Activated CD4-positive, alpha-beta T cell treated with anti-CD3 and anti-CD28 coated beads, Interleukin-2, amount 10 ng/mL, durations not matched to agents 24 days and 14 days (primary cell): ENCODE measurements at regions not wholly inside any gene's neighbourhood (a gene's known extent, or its start where the extent isn't known, plus 50 kb on each side); places are given as distances from the start of the nearest gene placed in this dataset.

Experiments used
- DNase-seq: peaks from one replicate; pipeline ENCODE4 v3.0.0; 2022
- H3K27ac Mint-ChIP-seq: one replicate; pipeline ENCODE4 v1.8.0; 2022; ENCODE audit warnings: mild to moderate bottlenecking, mixed read lengths
- H3K27me3 Mint-ChIP-seq: one replicate; pipeline ENCODE4 v1.8.0; 2022; ENCODE audit warnings: mixed read lengths
- H3K36me3 Mint-ChIP-seq: one replicate; pipeline ENCODE4 v1.8.0; 2022; ENCODE audit warnings: low read depth, mild to moderate bottlenecking, mixed read lengths
- H3K4me1 Mint-ChIP-seq: one replicate; pipeline ENCODE4 v1.8.0; 2021; ENCODE audit warnings: mixed read lengths
- H3K4me3 Mint-ChIP-seq: one replicate; pipeline ENCODE4 v1.8.0; 2022; ENCODE audit warnings: mild to moderate bottlenecking, moderate library complexity, mixed read lengths
- H3K9me3 Mint-ChIP-seq: one replicate; pipeline ENCODE4 v1.8.0; 2021; ENCODE audit warnings: mixed read lengths
- intact Hi-C: fragments of 100-400 bp; cut with micrococcal nuclease; formaldehyde crosslinking; loops from one replicate; pipeline ENCODE4 v1.15.1; 2023

- Mint-ChIP-seq H3K4me1 (no peaks in the 10 kb centered on the region), H3K4me3 (no peak overlapping the region), H3K27ac (no peak overlapping the region), H3K36me3 (no peaks in the 10 kb centered on the region), H3K9me3 (no peaks in the 10 kb centered on the region), H3K27me3 (no peaks in the 10 kb centered on the region)
- intact Hi-C loops: no loop called here
- DNase-seq: no peak
Measured at GRCh38 chr18:1965541-1965940, 605.8 kb downstream of the METTL4 start.

GRCh38 chr18:1968801-1969498, 602.4 kb downstream of the METTL4 start:
- Mint-ChIP-seq H3K4me3 (no peak overlapping the region), H3K27me3 (no peaks in the 10 kb centered on the region), H3K9me3 (no peaks in the 10 kb centered on the region), H3K27ac (no peak overlapping the region), H3K36me3 (no peaks in the 10 kb centered on the region), H3K4me1 (no peaks in the 10 kb centered on the region)
- intact Hi-C loops: no loop called here
- DNase-seq: no peak

GRCh38 chr18:1976484-1976883, 594.8 kb downstream of the METTL4 start:
- Mint-ChIP-seq H3K27me3 (no peaks in the 10 kb centered on the region), H3K4me1 (no peaks in the 10 kb centered on the region), H3K4me3 (no peak overlapping the region), H3K9me3 (no peaks in the 10 kb centered on the region), H3K36me3 (no peaks in the 10 kb centered on the region), H3K27ac (no peak overlapping the region)
- intact Hi-C loops: no loop called here
- DNase-seq: no peak

GRCh38 chr18:1982056-1982455, 589.2 kb downstream of the METTL4 start:
- Mint-ChIP-seq H3K36me3 (no peaks in the 10 kb centered on the region), H3K4me3 (no peak overlapping the region), H3K27me3 (no peaks in the 10 kb centered on the region), H3K9me3 (no peaks in the 10 kb centered on the region), H3K4me1 (no peaks in the 10 kb centered on the region), H3K27ac (no peak overlapping the region)
- DNase-seq: no peak
- intact Hi-C loops: no loop called here

- Mint-ChIP-seq H3K4me1 (no peaks in the 10 kb centered on the region), H3K36me3 (no peaks in the 10 kb centered on the region), H3K4me3 (no peak overlapping the region), H3K9me3 (no peaks in the 10 kb centered on the region), H3K27ac (no peak overlapping the region), H3K27me3 (no peaks in the 10 kb centered on the region)
- intact Hi-C loops: no loop called here
- no peak for DNase-seq
Measured at GRCh38 chr18:1983746-1984515, 587.4 kb downstream of the METTL4 start.

GRCh38 chr18:1993866-1994265, 577.4 kb downstream of the METTL4 start:
- Mint-ChIP-seq H3K36me3 (no peaks in the 10 kb centered on the region), H3K27ac (no peak overlapping the region), H3K4me3 (no peak overlapping the region), H3K27me3 (no peaks in the 10 kb centered on the region), H3K9me3 (no peaks in the 10 kb centered on the region), H3K4me1 (no peaks in the 10 kb centered on the region)
- intact Hi-C loops: no loop called here
- DNase-seq: no peak

GRCh38 chr18:1994471-1994870, 576.8 kb downstream of the METTL4 start:
- intact Hi-C loops: no loop called here
- H3K4me3 Mint-ChIP-seq: no peak overlapping the region
- H3K36me3 Mint-ChIP-seq: no peaks in the 10 kb centered on the region
- H3K4me1 Mint-ChIP-seq: no peaks in the 10 kb centered on the region
- H3K27ac Mint-ChIP-seq: no peak overlapping the region
- DNase-seq: no peak
- H3K27me3 Mint-ChIP-seq: no peaks in the 10 kb centered on the region
- no peaks in the 10 kb centered on the region for H3K9me3 Mint-ChIP-seq

- Mint-ChIP-seq H3K4me1 (no peaks in the 10 kb centered on the region), H3K9me3 (no peaks in the 10 kb centered on the region), H3K4me3 (no peak overlapping the region), H3K27me3 (no peaks in the 10 kb centered on the region), H3K27ac (no peak overlapping the region), H3K36me3 (no peaks in the 10 kb centered on the region)
- DNase-seq: no peak
- intact Hi-C loops: no loop called here
Measured at GRCh38 chr18:1995041-1995612, 576.2 kb downstream of the METTL4 start.

GRCh38 chr18:1998121-1998520, 573.2 kb downstream of the METTL4 start:
- H3K9me3 Mint-ChIP-seq: no peaks in the 10 kb centered on the region
- H3K4me1 Mint-ChIP-seq: no peaks in the 10 kb centered on the region
- intact Hi-C loops: no loop called here
- no peak overlapping the region for H3K4me3 Mint-ChIP-seq
- H3K27me3 Mint-ChIP-seq: no peaks in the 10 kb centered on the region
- no peak overlapping the region for H3K27ac Mint-ChIP-seq
- no peak for DNase-seq
- no peaks in the 10 kb centered on the region for H3K36me3 Mint-ChIP-seq

GRCh38 chr18:1999387-1999786, 571.9 kb downstream of the METTL4 start:
- H3K9me3 Mint-ChIP-seq: no peaks in the 10 kb centered on the region
- H3K4me1 Mint-ChIP-seq: no peaks in the 10 kb centered on the region
- intact Hi-C loops: no loop called here
- no peak overlapping the region for H3K27ac Mint-ChIP-seq
- no peak for DNase-seq
- no peaks in the 10 kb centered on the region for H3K36me3 Mint-ChIP-seq
- no peaks in the 10 kb centered on the region for H3K27me3 Mint-ChIP-seq
- no peak overlapping the region for H3K4me3 Mint-ChIP-seq

GRCh38 chr18:2002151-2002550, 569.2 kb downstream of the METTL4 start:
- H3K4me1 Mint-ChIP-seq: no peaks in the 10 kb centered on the region
- no peaks in the 10 kb centered on the region for H3K9me3 Mint-ChIP-seq
- H3K4me3 Mint-ChIP-seq: no peak overlapping the region
- no peaks in the 10 kb centered on the region for H3K36me3 Mint-ChIP-seq
- H3K27me3 Mint-ChIP-seq: no peaks in the 10 kb centered on the region
- H3K27ac Mint-ChIP-seq: no peak overlapping the region
- intact Hi-C loops: no loop called here
- no peak for DNase-seq

- Mint-ChIP-seq H3K4me3 (no peak overlapping the region), H3K4me1 (no peaks in the 10 kb centered on the region), H3K27me3 (no peaks in the 10 kb centered on the region), H3K36me3 (no peaks in the 10 kb centered on the region), H3K27ac (no peak overlapping the region), H3K9me3 (no peaks in the 10 kb centered on the region)
- intact Hi-C loops: no loop called here
- no peak for DNase-seq
Measured at GRCh38 chr18:2002604-2003003, 568.7 kb downstream of the METTL4 start.

- Mint-ChIP-seq H3K4me1 (no peaks in the 10 kb centered on the region), H3K36me3 (no peaks in the 10 kb centered on the region), H3K27me3 (no peaks in the 10 kb centered on the region), H3K27ac (no peak overlapping the region), H3K9me3 (no peaks in the 10 kb centered on the region), H3K4me3 (no peak overlapping the region)
- no peak for DNase-seq
- intact Hi-C loops: no loop called here
Measured at GRCh38 chr18:2009942-2010697, 561.2 kb downstream of the METTL4 start.

GRCh38 chr18:2027016-2027415, 544.3 kb downstream of the METTL4 start:
- Mint-ChIP-seq H3K4me1 (no peaks in the 10 kb centered on the region), H3K4me3 (no peak overlapping the region), H3K27ac (no peak overlapping the region), H3K36me3 (no peaks in the 10 kb centered on the region), H3K9me3 (no peaks in the 10 kb centered on the region), H3K27me3 (no peaks in the 10 kb centered on the region)
- DNase-seq: no peak
- intact Hi-C loops: no loop called here
